ENCODE measurements at regions not wholly inside any gene's neighbourhood (a gene's known extent, or its start where the extent isn't known, plus 50 kb on each side); places are given as distances from the start of the nearest gene placed in this dataset.

GRCh38 chr6:8530785-8531435 is 95.6 kb upstream of the SLC35B3 start:
- no peaks in the 10 kb centered on the region for H3K36me3 ChIP-seq
- H3K4me3 ChIP-seq, result peak overlapping the region; percentile 50
- peak; percentile 41 to 60 for DNase-seq

GRCh38 chr6:8529250-8529649 is 93.9 kb upstream of the SLC35B3 start:
- H3K27ac ChIP-seq, result no peak overlapping the region
- no peaks in the 10 kb centered on the region for H3K9me3 ChIP-seq (replicated peaks)
- H3K36me3 ChIP-seq, result no peaks in the 10 kb centered on the region
- H3K4me3 ChIP-seq, result no peak overlapping the region
- H3K27me3 ChIP-seq, result no peaks in the 10 kb centered on the region
- no peak for DNase-seq
- H3K4me1 ChIP-seq, result peaks cover 11% of the 10 kb centered on the region

More at GRCh38 chr6:8530785-8531435, 95.6 kb upstream of the SLC35B3 start:
- no peaks in the 10 kb centered on the region for H3K9me3 ChIP-seq (replicated peaks)
- peaks cover 6% of the 10 kb centered on the region; the same call in 1 of the 2 replicates for H3K4me1 ChIP-seq
- peak overlapping the region; percentile 61 for H3K27ac ChIP-seq
- no peaks in the 10 kb centered on the region for H3K27me3 ChIP-seq

- Histone ChIP-seq H3K4me3 (no peak overlapping the region), H3K27ac (no peak overlapping the region), H3K4me1 (peaks cover 11% of the 10 kb centered on the region), H3K9me3 (replicated peaks) (no peaks in the 10 kb centered on the region), H3K36me3 (no peaks in the 10 kb centered on the region), H3K27me3 (no peaks in the 10 kb centered on the region)
- DNase-seq, result no peak
Measured at GRCh38 chr6:8527818-8528217, 92.5 kb upstream of the SLC35B3 start.

DNA sequence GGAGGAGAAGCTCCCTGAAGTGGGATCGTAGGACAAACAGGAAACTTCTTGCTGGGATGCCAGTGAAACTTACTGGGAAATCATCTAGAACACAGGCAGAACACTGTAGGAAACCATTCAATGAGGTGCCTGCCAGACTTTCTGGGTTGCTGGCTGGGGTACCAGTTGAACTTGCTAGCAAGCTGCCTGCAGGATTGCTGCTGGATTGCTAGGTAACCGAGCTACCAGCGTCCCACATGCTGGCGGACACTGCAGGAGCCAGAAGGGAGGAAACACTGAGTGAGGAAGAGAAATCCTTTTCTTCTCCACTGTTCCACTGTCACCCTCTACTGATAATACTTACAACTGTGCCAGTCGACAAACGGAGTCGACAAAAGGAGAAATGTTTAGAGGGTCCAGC is 91.3 kb upstream of the SLC35B3 start:
- H3K27ac ChIP-seq, result no peak overlapping the region
- DNase-seq, result no peak
- no peaks in the 10 kb centered on the region for H3K36me3 ChIP-seq
- no peaks in the 10 kb centered on the region for H3K9me3 ChIP-seq (replicated peaks)
- H3K4me3 ChIP-seq, result no peak overlapping the region
- H3K4me1 ChIP-seq, result peaks cover 11% of the 10 kb centered on the region
- H3K27me3 ChIP-seq, result no peaks in the 10 kb centered on the region

- DNase-seq, result no peak
- Histone ChIP-seq H3K9me3 (replicated peaks) (no peaks in the 10 kb centered on the region), H3K27ac (peak overlapping the region; percentile 30), H3K36me3 (no peaks in the 10 kb centered on the region), H3K4me3 (no peak overlapping the region), H3K27me3 (no peaks in the 10 kb centered on the region), H3K4me1 (peaks cover 7% of the 10 kb centered on the region)
Measured at GRCh38 chr6:8525370-8525769, 90.0 kb upstream of the SLC35B3 start.

- H3K36me3 ChIP-seq, result no peaks in the 10 kb centered on the region
- H3K9me3 ChIP-seq (replicated peaks), result no peaks in the 10 kb centered on the region
Measured at GRCh38 chr6:8513174-8513573, 77.8 kb upstream of the SLC35B3 start.

DNA sequence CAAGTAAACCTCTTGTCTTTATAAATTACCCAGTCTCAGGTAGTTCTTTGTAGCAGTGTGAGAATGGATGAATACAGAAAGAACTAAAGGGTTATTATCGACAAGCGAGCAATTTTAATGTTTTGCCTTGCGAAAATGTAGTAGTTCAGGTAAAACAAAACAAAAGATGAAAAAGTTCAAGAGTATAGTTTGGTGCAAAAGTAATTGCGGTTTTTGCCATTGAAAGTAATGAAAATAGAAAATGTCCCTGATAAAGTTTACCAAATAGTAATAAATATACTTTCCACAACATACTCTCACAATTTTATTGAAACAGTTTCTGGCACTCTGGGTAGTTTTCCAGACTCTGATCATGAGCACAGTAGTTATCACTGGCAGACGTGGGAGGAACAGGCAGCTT is 71.9 kb upstream of the SLC35B3 start:
- no peak for DNase-seq
- Histone ChIP-seq H3K36me3 (no peaks in the 10 kb centered on the region), H3K4me1 (no peaks in the 10 kb centered on the region), H3K9me3 (replicated peaks) (no peaks in the 10 kb centered on the region), H3K4me3 (no peak overlapping the region), H3K27ac (no peak overlapping the region), H3K27me3 (no peaks in the 10 kb centered on the region)

More at GRCh38 chr6:8513174-8513573, 77.8 kb upstream of the SLC35B3 start:
- no peaks in the 10 kb centered on the region; the same call in 1 of the 2 replicates for H3K4me1 ChIP-seq
- no peak for DNase-seq
- no peaks in the 10 kb centered on the region for H3K27me3 ChIP-seq
- H3K4me3 ChIP-seq, result no peak overlapping the region
- H3K27ac ChIP-seq, result no peak overlapping the region

DNA sequence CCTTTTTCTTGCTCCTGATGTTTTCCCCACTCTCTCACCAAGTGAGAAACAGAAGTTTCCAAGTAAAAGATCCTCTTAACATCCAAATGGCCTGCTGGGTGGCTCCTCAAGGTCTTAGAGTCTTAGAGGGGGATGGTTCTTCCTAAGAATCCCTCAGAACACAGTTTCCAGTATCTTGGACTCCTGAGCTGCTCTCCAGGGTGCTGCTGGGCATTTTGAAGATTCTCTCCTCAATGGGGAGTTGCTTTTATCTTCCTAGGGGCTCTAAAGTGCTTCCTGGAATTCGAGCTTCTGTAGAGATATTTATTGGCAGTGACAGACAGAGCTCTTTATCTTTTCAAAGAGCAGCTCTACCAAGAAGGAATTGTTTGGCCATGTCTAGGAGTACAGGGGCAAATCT is 70.8 kb upstream of the SLC35B3 start:
- no peaks in the 10 kb centered on the region for H3K9me3 ChIP-seq (replicated peaks)
- H3K4me3 ChIP-seq, result no peak overlapping the region
- DNase-seq, result no peak
- H3K27ac ChIP-seq, result no peak overlapping the region
- H3K36me3 ChIP-seq, result no peaks in the 10 kb centered on the region
- H3K27me3 ChIP-seq, result no peaks in the 10 kb centered on the region
- no peaks in the 10 kb centered on the region for H3K4me1 ChIP-seq

GRCh38 chr6:8499540-8499939 is 64.2 kb upstream of the SLC35B3 start:
- Histone ChIP-seq H3K27ac (no peak overlapping the region), H3K27me3 (no peaks in the 10 kb centered on the region), H3K4me3 (no peak overlapping the region), H3K9me3 (replicated peaks) (no peaks in the 10 kb centered on the region), H3K36me3 (no peaks in the 10 kb centered on the region), H3K4me1 (peaks cover 2% of the 10 kb centered on the region; the same call in 1 of the 2 replicates)
- peak; percentile 10 to 62 for DNase-seq

DNA sequence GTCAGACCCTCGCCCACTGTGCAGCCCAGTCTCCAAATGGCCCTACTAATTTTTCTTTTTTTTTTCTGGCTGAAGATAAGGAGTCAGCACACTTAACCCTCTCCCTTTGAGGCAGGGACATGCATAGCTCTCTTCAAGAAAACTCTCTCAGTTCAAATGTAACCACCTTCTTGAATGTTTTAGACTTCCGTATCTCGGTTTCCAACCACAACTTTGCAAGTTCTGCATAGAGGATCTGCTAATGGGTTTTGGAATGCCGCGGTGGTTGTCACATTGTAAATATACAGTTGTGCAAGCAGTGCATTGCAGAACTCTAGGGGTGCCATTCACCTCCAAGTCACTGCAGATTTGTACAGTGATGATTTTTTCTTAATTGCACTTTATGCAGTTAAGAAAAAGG is 59.4 kb upstream of the SLC35B3 start:
- Histone ChIP-seq H3K4me3 (no peak overlapping the region), H3K4me1 (peaks cover 13% of the 10 kb centered on the region; the same call in 1 of the 2 replicates), H3K27me3 (no peaks in the 10 kb centered on the region), H3K36me3 (no peaks in the 10 kb centered on the region), H3K9me3 (replicated peaks) (no peaks in the 10 kb centered on the region), H3K27ac (no peak overlapping the region)
- DNase-seq, result no peak

DNA sequence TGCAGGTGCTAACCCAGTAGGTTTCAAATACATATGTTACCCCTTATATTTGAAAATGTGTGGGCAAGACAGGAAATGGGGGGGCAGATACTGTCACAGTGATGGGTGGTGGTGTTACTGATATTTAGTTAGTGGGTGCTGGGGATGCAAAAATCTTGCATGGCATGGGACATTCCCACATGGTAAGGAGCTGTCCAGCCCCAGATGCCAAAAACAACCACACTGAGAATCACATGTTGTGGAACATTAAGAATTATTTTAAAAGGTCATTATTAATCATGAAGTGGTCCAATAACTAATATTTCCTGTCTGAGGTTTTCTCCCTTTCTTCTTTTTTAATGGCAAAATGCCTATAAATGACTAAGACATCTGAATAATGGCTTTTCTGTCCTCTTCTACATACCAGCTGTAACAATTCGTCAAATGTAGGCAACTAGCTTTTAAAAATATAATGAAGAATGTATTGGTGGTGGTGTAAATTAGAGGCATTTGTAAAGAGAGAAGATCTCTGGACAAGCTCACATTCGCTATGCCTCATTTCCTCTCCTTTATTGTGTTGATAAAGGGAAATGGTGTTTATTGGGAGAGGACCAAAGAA is 57.3 kb upstream of the SLC35B3 start:
- H3K27ac ChIP-seq, result peak overlapping the region; percentile 59
- H3K36me3 ChIP-seq, result no peaks in the 10 kb centered on the region
- no peak overlapping the region for H3K4me3 ChIP-seq
- peaks cover 12% of the 10 kb centered on the region; the same call in 1 of the 2 replicates for H3K4me1 ChIP-seq
- no peaks in the 10 kb centered on the region for H3K9me3 ChIP-seq (replicated peaks)
- peak; percentile 19 to 61 for DNase-seq
- no peaks in the 10 kb centered on the region for H3K27me3 ChIP-seq
